Cardiac muscle cell (in vitro differentiated cells and primary cell): ENCODE measurements at regions not wholly inside any gene's neighbourhood (a gene's known extent, or its start where the extent isn't known, plus 50 kb on each side); places are given as distances from the start of the nearest gene placed in this dataset.
"Not testable (repeated sequence)": the region's sequence is repeated elsewhere in the genome, so short reads cannot be mapped to it uniquely, and the experiment has no call there.

ENCODE experiments used
- DNase-seq, 2 donors: peaks; one replicate each; pipeline versions ENCODE4 v3.0.0 to v3.0.0-alpha.2; 2010 to 2017; ENCODE audit warnings: low read depth in 1 of 2, low spot score in 1 of 2
- H3K27ac ChIP-seq: fragments of 200-600 bp; sonication (generic); 2 replicates; pipeline ENCODE4 v1.5.1; 2016
- H3K27me3 ChIP-seq: fragments of 200-600 bp; sonication (generic); 2 replicates; pipeline ENCODE4 v1.6.0; 2016; ENCODE audit warnings: control low read depth
- H3K36me3 ChIP-seq: fragments of 200-600 bp; sonication (generic); 2 replicates; pipeline ENCODE4 v1.5.1; 2016; ENCODE audit warnings: control low read depth
- H3K4me1 ChIP-seq: fragments of 200-600 bp; sonication (generic); 2 replicates; pipeline ENCODE4 v1.8.1; 2017; ENCODE audit warnings: low read depth, mild to moderate bottlenecking, mixed run types
- H3K4me3 ChIP-seq: fragments of 200-600 bp; sonication (generic); 2 replicates; pipeline ENCODE4 v1.5.1; 2016; ENCODE audit warnings: mild to moderate bottlenecking
- H3K9me3 ChIP-seq: fragments of 200-600 bp; sonication (generic); 2 replicates; pipeline ENCODE4 v1.5.1; 2017; ENCODE audit warnings: low read depth, mild to moderate bottlenecking, control low read depth
- CTCF ChIP-seq: IDR thresholded peaks from 2 replicates; pipeline ENCODE4 v1.5.1; 2012; ENCODE audit warnings: low read depth, mild to moderate bottlenecking, low read length

- no peaks in the 10 kb centered on the region for H3K36me3 ChIP-seq
- no peaks in the 10 kb centered on the region for H3K9me3 ChIP-seq
- H3K27me3 ChIP-seq: no peaks in the 10 kb centered on the region
- DNase-seq: no peak
- no peaks in the 10 kb centered on the region for H3K4me1 ChIP-seq
- no peak overlapping the region for H3K4me3 ChIP-seq
- H3K27ac ChIP-seq: no peak overlapping the region
- TF ChIP-seq CTCF: no peak
These were observed 84.2 kb upstream of the ZNF536 start for GRCh38 chr19:30287973-30288372.

DNA sequence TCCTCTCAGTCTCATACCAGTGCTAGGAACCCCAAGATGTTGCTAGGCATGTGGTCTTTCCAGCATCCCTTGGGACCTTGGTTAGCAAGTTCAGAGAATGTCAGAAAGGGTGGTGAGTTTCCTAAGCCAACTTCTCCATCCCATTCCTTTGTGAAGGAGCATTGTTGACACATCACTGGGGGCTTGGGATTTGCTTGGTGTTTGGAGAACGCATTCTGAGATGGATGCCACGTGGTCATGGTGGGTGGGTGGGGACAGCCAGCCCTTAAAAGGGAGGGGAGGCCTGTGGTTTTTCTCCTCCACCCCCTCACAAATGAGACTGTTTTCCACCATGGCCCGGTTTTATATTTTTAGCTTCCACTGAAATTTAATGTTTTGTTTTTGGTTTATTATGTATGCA lies 83.3 kb upstream of the ZNF536 start:
- H3K4me1 ChIP-seq: no peaks in the 10 kb centered on the region
- no peak overlapping the region for H3K4me3 ChIP-seq
- TF ChIP-seq CTCF: no peak
- H3K27me3 ChIP-seq: no peaks in the 10 kb centered on the region
- no peak for DNase-seq
- no peaks in the 10 kb centered on the region for H3K9me3 ChIP-seq
- no peak overlapping the region for H3K27ac ChIP-seq
- H3K36me3 ChIP-seq: no peaks in the 10 kb centered on the region

DNA sequence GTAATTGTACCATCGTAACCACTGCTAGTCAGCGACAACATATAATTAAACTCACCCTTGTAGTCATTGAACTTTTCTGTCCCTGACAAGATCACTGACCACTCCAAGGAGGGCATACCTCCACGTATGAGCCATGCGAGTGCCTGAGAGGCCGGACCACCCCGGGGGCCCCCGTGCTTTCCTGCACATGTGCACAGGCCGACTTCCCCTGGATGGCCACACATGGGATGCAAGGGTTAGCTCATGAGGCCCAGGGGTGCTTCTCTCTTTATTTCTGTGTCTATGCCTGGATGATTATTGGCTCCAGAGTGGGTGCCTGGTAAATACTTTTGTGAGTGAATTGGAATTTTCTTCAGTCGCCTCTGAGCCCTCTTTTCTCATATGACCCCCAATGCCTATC lies 82.8 kb upstream of the ZNF536 start:
- Histone ChIP-seq H3K36me3 (no peaks in the 10 kb centered on the region), H3K27me3 (no peaks in the 10 kb centered on the region), H3K4me3 (no peak overlapping the region), H3K4me1 (no peaks in the 10 kb centered on the region), H3K27ac (no peak overlapping the region), H3K9me3 (no peaks in the 10 kb centered on the region)
- no peak for DNase-seq
- no peak for TF ChIP-seq CTCF

DNA sequence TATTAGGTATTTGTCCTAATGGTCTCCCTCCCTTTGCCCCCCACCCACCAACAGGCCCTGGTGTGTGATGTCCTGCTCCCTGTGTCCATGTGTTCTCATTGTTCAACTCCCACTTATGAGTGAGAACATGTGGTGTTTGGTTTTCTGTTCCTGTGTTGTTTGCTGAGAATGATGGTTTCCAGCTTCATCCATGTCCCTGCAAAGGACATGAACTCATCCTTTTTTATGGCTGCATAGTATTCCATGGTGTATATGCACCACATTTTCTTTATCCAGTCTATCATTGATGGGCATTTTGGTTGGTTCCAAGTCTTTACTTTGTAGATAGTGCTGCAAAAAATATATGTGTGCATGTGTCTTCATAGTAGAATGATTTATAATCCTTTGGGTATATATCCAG lies 81.4 kb upstream of the ZNF536 start:
- H3K4me3 ChIP-seq, H3K9me3 ChIP-seq, H3K36me3 ChIP-seq, H3K4me1 ChIP-seq, H3K27me3 ChIP-seq, DNase-seq, H3K27ac ChIP-seq: not testable (repeated sequence)

- Histone ChIP-seq H3K4me1 (no peaks in the 10 kb centered on the region), H3K27ac (no peak overlapping the region), H3K36me3 (no peaks in the 10 kb centered on the region), H3K9me3 (no peaks in the 10 kb centered on the region), H3K4me3 (no peak overlapping the region), H3K27me3 (no peaks in the 10 kb centered on the region)
- DNase-seq: no peak
- no peak for TF ChIP-seq CTCF
These were observed 79.0 kb upstream of the ZNF536 start for GRCh38 chr19:30293051-30293785.

DNA sequence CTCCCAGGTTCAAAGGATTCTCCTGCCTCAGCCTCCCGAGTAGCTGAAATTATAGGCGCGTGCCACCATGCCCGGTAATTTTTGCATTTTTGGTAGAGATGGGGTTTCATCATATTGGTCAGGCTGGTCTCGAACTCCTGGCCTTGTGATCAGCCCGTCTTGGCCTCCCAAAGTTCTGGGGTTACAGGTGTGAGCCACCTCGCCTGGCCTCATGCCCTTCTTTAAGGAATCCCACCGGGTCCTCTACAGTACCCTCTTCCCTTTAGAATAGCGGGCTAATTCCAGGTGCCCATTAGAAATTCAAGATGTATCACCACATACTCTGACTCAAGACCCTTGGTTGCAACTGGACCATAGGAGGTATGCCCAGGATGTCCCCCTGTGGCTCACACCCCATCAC lies 74.2 kb upstream of the ZNF536 start:
- no peak for TF ChIP-seq CTCF
- no peak overlapping the region for H3K27ac ChIP-seq
- H3K4me1 ChIP-seq: no peaks in the 10 kb centered on the region
- no peak for DNase-seq
- no peaks in the 10 kb centered on the region for H3K27me3 ChIP-seq
- no peak overlapping the region for H3K4me3 ChIP-seq
- no peaks in the 10 kb centered on the region for H3K9me3 ChIP-seq
- H3K36me3 ChIP-seq: no peaks in the 10 kb centered on the region
